LNCaP clone FGC (cell line): ENCODE measurements at regions not wholly inside any gene's neighbourhood (a gene's known extent, or its start where the extent isn't known, plus 50 kb on each side); places are given as distances from the start of the nearest gene placed in this dataset.
"Not testable (repeated sequence)": the region's sequence is repeated elsewhere in the genome, so short reads cannot be mapped to it uniquely, and the experiment has no call there.

Experiments
- DNase-seq: peaks from one replicate; pipeline ENCODE4 v3.0.0-alpha.2; 2011; ENCODE audit warnings: low read depth
- H3K4me3 ChIP-seq: 2 replicates; pipeline ENCODE4 v1.5.1; 2011; ENCODE audit warnings: mild to moderate bottlenecking, low read depth, low read length, control low read depth
- TF ChIP-seq, protein P1 (sequence below): IDR thresholded peaks from 2 replicates; pipeline ENCODE4 v1.5.1; 2012; ENCODE audit warnings: mild to moderate bottlenecking; ENCODE audit not compliant: control insufficient read depth, insufficient read depth; ENCODE audit errors: extremely low read depth

- H3K4me3 ChIP-seq = no peak overlapping the region
- TF ChIP-seq, protein P1, sequence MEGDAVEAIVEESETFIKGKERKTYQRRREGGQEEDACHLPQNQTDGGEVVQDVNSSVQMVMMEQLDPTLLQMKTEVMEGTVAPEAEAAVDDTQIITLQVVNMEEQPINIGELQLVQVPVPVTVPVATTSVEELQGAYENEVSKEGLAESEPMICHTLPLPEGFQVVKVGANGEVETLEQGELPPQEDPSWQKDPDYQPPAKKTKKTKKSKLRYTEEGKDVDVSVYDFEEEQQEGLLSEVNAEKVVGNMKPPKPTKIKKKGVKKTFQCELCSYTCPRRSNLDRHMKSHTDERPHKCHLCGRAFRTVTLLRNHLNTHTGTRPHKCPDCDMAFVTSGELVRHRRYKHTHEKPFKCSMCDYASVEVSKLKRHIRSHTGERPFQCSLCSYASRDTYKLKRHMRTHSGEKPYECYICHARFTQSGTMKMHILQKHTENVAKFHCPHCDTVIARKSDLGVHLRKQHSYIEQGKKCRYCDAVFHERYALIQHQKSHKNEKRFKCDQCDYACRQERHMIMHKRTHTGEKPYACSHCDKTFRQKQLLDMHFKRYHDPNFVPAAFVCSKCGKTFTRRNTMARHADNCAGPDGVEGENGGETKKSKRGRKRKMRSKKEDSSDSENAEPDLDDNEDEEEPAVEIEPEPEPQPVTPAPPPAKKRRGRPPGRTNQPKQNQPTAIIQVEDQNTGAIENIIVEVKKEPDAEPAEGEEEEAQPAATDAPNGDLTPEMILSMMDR = no peak
- no peak for DNase-seq
Observed at GRCh38 chr7:133167300-133167699, 85.4 kb upstream of the CHCHD3 start.

DNA sequence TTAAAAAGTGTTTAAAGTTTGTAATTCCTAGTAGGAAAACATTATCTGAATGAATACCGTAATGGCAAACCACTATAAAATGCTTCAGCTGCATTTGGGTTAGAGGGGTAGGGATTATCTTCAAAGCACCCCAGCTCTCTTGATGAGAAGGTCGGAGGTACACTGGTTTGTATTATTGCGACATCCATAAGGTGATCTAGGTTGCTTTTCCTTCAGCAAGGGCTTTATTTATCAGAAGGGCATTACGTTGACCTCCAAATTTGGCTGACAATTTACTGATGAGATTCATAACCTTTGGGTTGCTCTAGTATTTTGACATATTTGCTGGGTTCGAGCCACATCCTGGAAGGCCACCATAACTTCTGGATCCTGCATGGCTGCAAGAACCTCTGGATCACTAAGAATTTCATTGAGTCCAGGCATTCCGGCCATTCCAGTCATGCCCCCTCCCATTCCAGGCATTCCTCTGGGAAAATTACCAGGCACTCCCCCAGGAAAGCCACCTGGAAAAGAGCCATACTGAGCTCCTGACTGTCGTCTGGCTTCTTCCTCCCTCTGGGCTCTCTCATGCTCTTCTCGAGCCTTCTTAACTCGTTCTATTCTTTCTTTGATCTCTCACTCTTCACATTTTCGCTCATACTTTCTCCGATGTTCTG is 83.6 kb upstream of the EXOC4 start:
- DNase-seq = not testable (repeated sequence)

GRCh38 chr7:133177476-133177875 is 75.4 kb upstream of the EXOC4 start:
- H3K4me3 ChIP-seq, DNase-seq: not testable (repeated sequence)

More for the DNA sequence above, 83.6 kb upstream of the EXOC4 start:
- H3K4me3 ChIP-seq = not testable (repeated sequence)

DNA sequence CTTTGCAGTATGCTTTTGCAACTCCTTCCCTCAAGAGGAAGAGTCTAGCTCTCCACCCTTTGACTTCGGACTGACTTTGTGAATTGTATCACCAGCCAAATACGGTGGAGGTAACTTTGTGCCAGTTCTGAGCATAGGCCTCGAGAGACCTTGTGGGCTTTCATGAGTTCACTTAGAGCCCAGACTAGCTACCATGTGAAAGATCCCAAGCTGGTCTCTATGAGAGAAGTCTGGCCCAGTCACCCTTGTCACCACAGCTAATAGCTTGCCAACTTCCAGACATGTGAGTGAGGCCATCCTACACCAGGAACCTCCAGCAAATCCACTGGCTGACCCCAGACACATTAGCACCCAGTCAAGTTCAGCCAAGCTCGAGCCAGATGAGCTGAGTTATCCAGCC is 72.2 kb upstream of the EXOC4 start:
- TF ChIP-seq, protein P1 = no peak
- no peak for DNase-seq
- H3K4me3 ChIP-seq = no peak overlapping the region

GRCh38 chr7:133183042-133183794 is 69.7 kb upstream of the EXOC4 start:
- H3K4me3 ChIP-seq = no peak overlapping the region
- TF ChIP-seq, protein P1 = no peak
- DNase-seq = no peak

DNA sequence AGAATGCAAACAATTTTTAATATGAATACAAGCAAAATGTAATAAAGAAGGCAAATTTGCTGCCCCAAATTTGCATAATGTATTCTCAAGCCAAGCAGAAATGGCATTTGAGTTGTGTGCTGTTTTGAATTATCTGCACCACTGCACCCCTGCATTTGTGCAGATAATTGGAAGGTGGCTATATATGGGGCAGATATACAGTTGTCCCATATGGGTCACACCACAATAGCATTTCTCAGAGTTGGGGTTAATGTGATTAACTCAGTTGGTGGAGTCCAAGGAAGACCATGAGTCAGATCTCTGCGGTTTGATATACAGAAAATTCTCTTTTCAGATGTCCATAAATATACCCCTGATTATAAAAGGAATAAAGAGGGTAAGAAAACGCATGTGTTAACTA is 68.9 kb upstream of the EXOC4 start:
- TF ChIP-seq, protein P1 = no peak

GRCh38 chr7:133185512-133185911 is 67.4 kb upstream of the EXOC4 start:
- TF ChIP-seq, protein P1 = no peak
- H3K4me3 ChIP-seq = no peak overlapping the region
- DNase-seq = no peak

More for the DNA sequence above, 68.9 kb upstream of the EXOC4 start:
- H3K4me3 ChIP-seq = no peak overlapping the region
- no peak for DNase-seq

GRCh38 chr7:133186060-133186459 is 66.8 kb upstream of the EXOC4 start:
- DNase-seq = peak; percentile 67
- TF ChIP-seq, protein P1 = no peak
- no peak overlapping the region for H3K4me3 ChIP-seq
